Lung (tissue), 11 donors: ENCODE measurements at regions not wholly inside any gene's neighbourhood (a gene's known extent, or its start where the extent isn't known, plus 50 kb on each side); places are given as distances from the start of the nearest gene placed in this dataset.
A peak's percentile ranks its signal among the peaks of the same experiment; 100 is the strongest.

ENCODE experiments used
- ATAC-seq: fragments of 200-7000 bp; cut with Tn5 transposase; one replicate; pipeline ENCODE4 v1.9.1; 2020; ENCODE audit warnings: moderate number of reproducible peaks; ENCODE audit not compliant: insufficient read depth, low FRiP score
- DNase-seq, 3 donors: peaks; one replicate each; pipeline ENCODE4 v3.0.0-alpha.2; 2013 to 2017
- H3K27ac ChIP-seq, 2 donors: one replicate each; pipeline ENCODE4 v1.5.1; 2013; ENCODE audit warnings: mild to moderate bottlenecking in 2 of 2, moderate library complexity in 2 of 2, control low read depth in 1 of 2, inconsistent platforms in 1 of 2, low read depth in 1 of 2, low read length in 1 of 2
- H3K27me3 ChIP-seq, 3 donors: one replicate each; pipeline ENCODE4 v1.5.1; 2013; ENCODE audit warnings: low read length in 2 of 3; ENCODE audit not compliant: control insufficient read depth in 3 of 3, insufficient read depth in 3 of 3
- H3K36me3 ChIP-seq, 4 donors: one replicate each; pipeline ENCODE4 v1.5.1; 2013; ENCODE audit warnings: low read length in 4 of 4, mild to moderate bottlenecking in 1 of 4, moderate library complexity in 1 of 4; ENCODE audit not compliant: control insufficient read depth in 4 of 4, insufficient read depth in 4 of 4
- H3K4me1 ChIP-seq, 5 donors: one replicate each; pipeline ENCODE4 v1.5.1; 2013; ENCODE audit warnings: low read length in 5 of 5, mild to moderate bottlenecking in 2 of 5, moderate library complexity in 1 of 5; ENCODE audit not compliant: control insufficient read depth in 5 of 5, insufficient read depth in 5 of 5
- H3K4me3 ChIP-seq: one replicate; pipeline ENCODE4 v1.5.1; 2013; ENCODE audit warnings: mild to moderate bottlenecking, control low read depth, moderate library complexity
- H3K9ac ChIP-seq, 2 donors: one replicate each; pipeline ENCODE4 v1.5.1; 2013; ENCODE audit warnings: low read length in 2 of 2, control low read depth in 1 of 2; ENCODE audit not compliant: insufficient read depth in 1 of 2
- H3K9me3 ChIP-seq, 4 donors: one replicate each; pipeline ENCODE4 v1.5.1; 2013; ENCODE audit warnings: low read length in 3 of 4, mild to moderate bottlenecking in 1 of 4, moderate library complexity in 1 of 4; ENCODE audit not compliant: control insufficient read depth in 4 of 4, insufficient read depth in 3 of 4
- CTCF ChIP-seq: IDR thresholded peaks from 2 replicates; pipeline ENCODE4 v1.5.1; 2012; ENCODE audit warnings: mild to moderate bottlenecking; ENCODE audit errors: control extremely low read depth, extremely low read depth
- WGBS, 2 donors: extraction: QIAGEN DNeasy Blood & Tissue Kit; methylation state at CpG; one replicate each; pipeline ENCODE4 v1.1.7; 2013; 5-methylcytosine and 5-hydroxymethylcytosine counted together
- donor health status: control.
- donor health status: control.
- donor health status: Bipolar disorder and iron deficiency.
- donor health status: healthy.
- donor health status: DM: yes; HTN: yes; CAD: no.

- no peaks in the 10 kb centered on the region for H3K9me3 ChIP-seq
- ATAC-seq, result no peak
- WGBS, 2 donors, result 64 to 71% methylated on average over 1 of the region's 1 CpG
- DNase-seq, result no peak
- no peak overlapping the region for H3K4me3 ChIP-seq
- H3K9ac ChIP-seq, result no peak overlapping the region
- no peak overlapping the region for H3K27ac ChIP-seq
- H3K4me1 ChIP-seq, result no peaks in the 10 kb centered on the region
- no peak for TF ChIP-seq CTCF
- H3K27me3 ChIP-seq, result no peaks in the 10 kb centered on the region
- H3K36me3 ChIP-seq, result no peaks in the 10 kb centered on the region
Measured at GRCh38 chr10:3693698-3694080, 91.3 kb downstream of the KLF6 start.

GRCh38 chr10:3693022-3693697 is 91.8 kb downstream of the KLF6 start:
- H3K36me3 ChIP-seq, result no peaks in the 10 kb centered on the region
- 94 to 97% methylated on average over 11 of the region's 11 CpGs for WGBS, 2 donors
- H3K27me3 ChIP-seq, result no peaks in the 10 kb centered on the region
- no peak overlapping the region for H3K27ac ChIP-seq
- no peak for DNase-seq
- no peak overlapping the region for H3K4me3 ChIP-seq
- H3K4me1 ChIP-seq, result no peaks in the 10 kb centered on the region
- ATAC-seq, result no peak
- no peaks in the 10 kb centered on the region for H3K9me3 ChIP-seq
- no peak overlapping the region for H3K9ac ChIP-seq
- no peak for TF ChIP-seq CTCF

GRCh38 chr10:3692387-3692999 is 92.5 kb downstream of the KLF6 start:
- no peak for TF ChIP-seq CTCF
- ATAC-seq, result no peak

More at GRCh38 chr10:3692387-3692999, 92.5 kb downstream of the KLF6 start:
- no peak overlapping the region for H3K4me3 ChIP-seq
- no peaks in the 10 kb centered on the region for H3K4me1 ChIP-seq
- WGBS, 2 donors, result 64 to 79% methylated on average over 7 of the region's 7 CpGs
- no peaks in the 10 kb centered on the region for H3K27me3 ChIP-seq
- H3K9ac ChIP-seq, result no peak overlapping the region
- H3K27ac ChIP-seq, result no peak overlapping the region
- H3K9me3 ChIP-seq, result no peaks in the 10 kb centered on the region
- peak in 1 of 3 donors; percentile 21 for DNase-seq
- no peaks in the 10 kb centered on the region for H3K36me3 ChIP-seq
